GM20000 (cell line): ENCODE measurements at regions not wholly inside any gene's neighbourhood (a gene's known extent, or its start where the extent isn't known, plus 50 kb on each side); places are given as distances from the start of the nearest gene placed in this dataset.

Source experiments
- DNase-seq: peaks from one replicate; pipeline ENCODE4 v3.0.0; 2012; ENCODE audit warnings: low spot score
- TF ChIP-seq, protein P1 (sequence below): IDR thresholded peaks from 2 replicates; pipeline ENCODE4 v1.5.1; 2012; ENCODE audit warnings: mild to moderate bottlenecking, control low read depth; ENCODE audit errors: extremely low read depth, missing control alignments

- DNase-seq, result no peak
- TF ChIP-seq, protein P1, sequence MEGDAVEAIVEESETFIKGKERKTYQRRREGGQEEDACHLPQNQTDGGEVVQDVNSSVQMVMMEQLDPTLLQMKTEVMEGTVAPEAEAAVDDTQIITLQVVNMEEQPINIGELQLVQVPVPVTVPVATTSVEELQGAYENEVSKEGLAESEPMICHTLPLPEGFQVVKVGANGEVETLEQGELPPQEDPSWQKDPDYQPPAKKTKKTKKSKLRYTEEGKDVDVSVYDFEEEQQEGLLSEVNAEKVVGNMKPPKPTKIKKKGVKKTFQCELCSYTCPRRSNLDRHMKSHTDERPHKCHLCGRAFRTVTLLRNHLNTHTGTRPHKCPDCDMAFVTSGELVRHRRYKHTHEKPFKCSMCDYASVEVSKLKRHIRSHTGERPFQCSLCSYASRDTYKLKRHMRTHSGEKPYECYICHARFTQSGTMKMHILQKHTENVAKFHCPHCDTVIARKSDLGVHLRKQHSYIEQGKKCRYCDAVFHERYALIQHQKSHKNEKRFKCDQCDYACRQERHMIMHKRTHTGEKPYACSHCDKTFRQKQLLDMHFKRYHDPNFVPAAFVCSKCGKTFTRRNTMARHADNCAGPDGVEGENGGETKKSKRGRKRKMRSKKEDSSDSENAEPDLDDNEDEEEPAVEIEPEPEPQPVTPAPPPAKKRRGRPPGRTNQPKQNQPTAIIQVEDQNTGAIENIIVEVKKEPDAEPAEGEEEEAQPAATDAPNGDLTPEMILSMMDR, result no peak
These were observed 265.9 kb upstream of the NR4A3 start for GRCh38 chr9:99555792-99556191.

DNA sequence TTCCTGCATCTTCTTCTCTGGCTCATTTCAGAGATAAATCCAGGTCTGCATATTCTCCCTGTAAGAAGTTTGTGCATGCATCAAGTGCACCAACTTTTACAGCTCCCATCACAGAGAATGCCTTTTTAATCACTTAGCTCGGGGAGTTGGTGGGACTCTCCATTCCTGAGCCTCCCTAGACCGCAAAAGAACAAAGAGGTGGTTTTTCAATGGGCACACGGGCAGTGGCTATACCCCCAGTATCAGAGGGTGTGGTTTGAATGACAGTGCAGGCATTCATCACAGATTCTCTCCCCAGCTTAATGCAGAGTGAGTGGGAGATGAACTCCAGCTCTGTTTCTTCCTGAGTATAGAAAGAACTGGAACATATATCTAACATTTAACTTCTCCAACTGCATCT, 264.7 kb upstream of the NR4A3 start:
- TF ChIP-seq, protein P1, result no peak
- DNase-seq, result no peak

- TF ChIP-seq, protein P1, result no peak
These were observed 263.9 kb upstream of the NR4A3 start for GRCh38 chr9:99557816-99558215.

GRCh38 chr9:99559776-99560175, 261.9 kb upstream of the NR4A3 start:
- DNase-seq, result no peak

More at GRCh38 chr9:99557816-99558215, 263.9 kb upstream of the NR4A3 start:
- DNase-seq, result no peak

GRCh38 chr9:99560561-99560960, 261.1 kb upstream of the NR4A3 start:
- TF ChIP-seq, protein P1, result no peak
- no peak for DNase-seq

More at GRCh38 chr9:99559776-99560175, 261.9 kb upstream of the NR4A3 start:
- TF ChIP-seq, protein P1, result no peak

- TF ChIP-seq, protein P1, result no peak
- no peak for DNase-seq
These were observed 260.2 kb upstream of the NR4A3 start for GRCh38 chr9:99561509-99561917.

DNA sequence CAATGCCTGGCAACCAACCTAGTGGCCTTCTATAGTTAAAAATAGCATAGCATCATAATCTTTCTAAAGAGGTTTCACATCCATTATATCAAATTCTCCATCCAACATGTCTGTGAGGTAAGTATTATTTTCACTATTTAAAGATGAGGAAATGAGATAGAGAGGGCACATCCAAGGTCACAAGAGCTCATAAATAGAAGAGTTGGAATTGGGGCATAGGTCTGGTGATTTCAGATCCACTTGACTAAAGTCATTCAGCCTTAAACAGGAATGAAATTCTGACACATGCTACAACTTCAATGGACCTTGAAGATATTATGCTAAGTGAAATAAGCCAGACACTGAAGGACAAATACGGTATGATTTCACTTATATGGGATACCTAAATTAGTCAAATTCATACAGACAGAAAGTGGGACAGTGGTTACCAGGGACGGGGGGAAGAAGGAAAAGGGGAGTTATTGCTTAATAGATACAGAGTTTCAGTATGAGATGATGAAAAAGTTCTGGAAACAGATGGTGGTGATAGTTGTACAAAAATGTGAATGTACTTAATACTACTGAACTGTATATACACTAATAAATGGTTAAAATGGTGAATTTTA, 259.6 kb upstream of the NR4A3 start:
- TF ChIP-seq, protein P1, result no peak
- no peak for DNase-seq
